KG1 (cell line): ENCODE measurements at regions not wholly inside any gene's neighbourhood (a gene's known extent, or its start where the extent isn't known, plus 50 kb on each side); places are given as distances from the start of the nearest gene placed in this dataset.
"Not testable (repeated sequence)": the region's sequence is repeated elsewhere in the genome, so short reads cannot be mapped to it uniquely, and the experiment has no call there.

Experiments
- DNase-seq: peaks from one replicate; lab custom pipeline; 2025; lab: John Stamatoyannopoulos, UW

DNA sequence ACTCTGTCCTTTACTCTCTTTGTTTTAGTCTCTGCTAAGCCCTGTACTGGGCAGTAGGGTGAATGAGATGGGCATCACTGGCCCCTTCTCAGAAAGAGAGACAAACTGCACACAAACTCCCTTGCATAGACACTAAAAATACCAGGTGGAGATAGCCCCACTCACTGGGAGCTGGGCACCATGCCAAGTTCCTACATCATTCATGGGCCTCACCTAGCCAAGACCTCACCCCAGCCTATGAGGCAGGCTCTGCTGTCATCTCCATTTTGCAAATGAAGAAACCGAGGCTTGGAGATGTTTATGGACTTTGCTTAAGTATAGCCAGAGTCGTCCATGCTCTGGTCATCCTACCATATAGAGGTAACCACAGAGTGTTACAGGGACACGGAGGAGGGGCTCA is 499.8 kb upstream of the CDH11 start:
- DNase-seq = no peak

DNA sequence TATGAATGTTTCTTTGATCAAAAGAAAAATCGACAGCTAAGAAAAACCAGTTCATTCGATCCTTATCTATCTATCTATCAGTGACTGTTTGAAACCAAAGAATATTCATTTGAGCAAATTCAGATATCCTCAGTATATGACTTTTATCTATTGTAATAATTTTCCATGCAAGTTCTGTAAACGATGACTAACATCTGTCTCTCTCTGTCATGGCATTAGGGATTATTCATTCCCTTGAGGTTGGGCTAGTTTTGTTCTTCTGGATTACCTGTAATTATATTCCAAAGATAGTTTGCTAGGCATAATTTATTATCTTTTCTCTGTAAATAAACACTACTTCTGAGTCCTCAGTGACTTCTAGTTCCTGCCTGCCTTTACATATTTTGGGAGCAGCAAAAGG is 497.7 kb upstream of the CDH11 start:
- no peak for DNase-seq

DNA sequence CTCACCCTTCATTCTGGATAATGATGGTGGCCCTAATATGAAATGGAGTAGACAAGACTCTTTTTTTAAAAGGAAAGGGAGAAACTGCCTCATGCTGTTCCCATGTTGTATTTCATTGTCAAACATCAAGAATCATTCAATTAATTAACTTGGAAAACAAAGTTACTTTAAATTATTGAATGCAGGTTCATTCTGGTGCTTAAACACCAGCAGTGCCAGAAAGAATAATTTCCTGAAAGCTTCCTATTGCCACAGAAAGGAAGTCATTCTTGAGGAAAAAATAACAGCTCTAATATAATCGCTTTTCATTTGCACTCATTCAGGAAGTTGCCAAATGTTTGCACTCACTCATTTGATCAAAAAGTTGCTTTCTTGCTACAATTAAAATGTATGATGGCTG is 497.1 kb upstream of the CDH11 start:
- no peak for DNase-seq

DNA sequence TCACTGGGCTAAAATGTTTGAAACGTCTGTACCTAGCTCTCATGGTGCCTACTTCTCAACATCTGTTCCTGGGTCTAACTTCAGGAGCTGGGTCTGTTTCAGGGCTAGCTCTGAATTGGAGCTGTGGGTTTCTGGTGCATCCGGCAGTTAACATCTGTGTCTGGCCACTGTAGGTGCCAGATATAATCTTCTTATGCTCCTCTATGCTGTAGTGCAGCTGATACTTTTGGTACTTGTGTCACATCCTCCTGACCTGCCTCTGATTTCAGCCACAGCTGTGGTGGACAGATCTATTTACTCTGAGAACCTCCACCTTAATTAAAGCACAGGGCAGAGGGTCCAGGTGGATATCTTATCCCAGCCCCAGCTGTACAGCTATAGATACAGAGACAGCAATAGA is 496.5 kb upstream of the CDH11 start:
- DNase-seq = no peak

DNA sequence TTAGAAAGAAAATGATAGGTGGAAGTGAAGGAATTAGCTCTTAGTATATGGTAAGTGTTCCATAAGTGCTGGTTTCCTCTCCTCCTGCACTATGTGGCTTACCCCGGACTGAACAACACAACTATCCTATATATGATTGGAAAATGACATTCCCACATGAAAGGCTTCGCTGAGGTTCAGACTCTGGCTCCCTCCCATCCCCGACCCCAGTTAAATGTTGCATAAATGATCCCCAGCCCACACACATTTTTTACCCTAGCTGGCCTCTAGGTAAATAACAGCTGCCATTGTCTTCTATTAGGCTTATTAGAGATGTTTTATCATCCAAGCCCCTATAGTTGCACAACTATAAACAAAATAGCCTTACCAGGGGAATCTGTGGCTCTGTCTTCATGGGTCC is 495.6 kb upstream of the CDH11 start:
- DNase-seq = no peak

DNA sequence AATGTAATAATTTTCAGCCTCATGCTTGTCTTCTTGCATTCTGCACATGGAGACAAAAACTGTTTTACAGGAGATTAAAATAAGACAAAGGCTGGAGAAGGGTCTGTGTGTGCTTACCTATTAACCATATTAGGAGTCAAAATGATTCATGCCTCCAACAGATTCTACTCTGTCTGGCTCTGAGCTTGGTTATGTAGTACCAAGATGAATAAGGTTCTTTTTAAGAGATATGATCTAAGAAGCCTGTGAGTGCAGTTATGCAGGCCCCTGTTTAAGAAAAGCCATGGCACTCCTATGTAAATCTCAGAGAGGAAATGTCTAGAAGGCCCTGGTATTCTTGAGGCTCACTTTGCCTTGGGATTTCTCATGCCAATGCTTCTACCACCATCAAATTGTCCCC is 486.6 kb upstream of the CDH11 start:
- no peak for DNase-seq

DNA sequence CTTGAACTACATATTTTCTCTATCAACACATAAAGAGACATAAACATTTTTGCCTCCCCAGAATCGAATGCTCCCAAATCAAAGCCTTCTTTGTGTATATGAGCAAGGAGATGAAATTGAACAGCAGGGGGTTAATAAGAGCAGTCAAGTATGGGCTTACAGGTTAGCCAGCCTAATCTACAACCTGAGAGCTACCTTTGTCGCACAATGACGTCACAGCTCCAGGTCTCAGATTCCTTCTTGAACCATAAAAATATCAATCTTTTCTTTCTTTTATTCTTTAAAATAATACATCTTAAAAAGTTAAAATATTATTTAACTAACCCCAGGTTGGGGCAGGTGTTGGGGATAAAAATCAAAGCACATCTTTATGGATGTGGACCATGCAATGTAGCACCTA is 482.9 kb upstream of the CDH11 start:
- no peak for DNase-seq

DNA sequence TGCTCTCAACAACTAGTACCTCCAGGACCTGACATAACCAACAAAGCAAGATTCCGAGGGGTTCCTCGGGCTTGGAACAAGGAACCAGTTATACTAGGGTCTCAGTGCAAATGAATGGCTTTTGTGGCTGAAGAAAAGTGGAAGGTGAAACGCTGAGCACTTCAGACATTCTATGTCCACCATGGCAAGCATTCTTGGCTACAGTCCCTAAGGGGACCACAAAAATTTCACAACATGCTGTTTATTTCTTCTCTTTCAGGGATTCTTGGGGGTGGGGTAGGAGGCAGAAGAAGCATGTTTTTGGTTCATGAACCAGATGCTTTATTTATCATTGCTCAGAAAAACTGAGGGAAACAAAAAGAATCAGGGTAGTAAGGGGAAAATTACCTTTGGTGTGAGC is 479.9 kb upstream of the CDH11 start:
- DNase-seq = no peak

DNA sequence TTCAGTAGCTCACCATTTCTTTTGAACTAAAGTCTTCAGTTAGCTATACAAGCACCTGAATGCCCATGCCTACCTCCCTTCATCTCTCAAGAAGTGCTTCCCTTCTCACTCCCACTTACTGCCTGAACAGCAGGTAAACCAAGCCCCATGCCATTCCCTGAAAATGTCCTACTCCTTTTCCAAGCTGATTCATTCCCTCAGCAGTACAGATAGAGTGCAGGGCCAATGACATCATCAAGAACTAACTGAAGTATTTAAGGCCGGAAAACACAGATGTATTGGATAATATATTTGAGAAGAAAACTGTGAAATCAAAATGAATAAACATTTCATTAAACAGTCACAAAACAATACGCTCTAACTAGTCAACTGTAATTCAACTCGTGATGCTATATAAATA is 478.8 kb upstream of the CDH11 start:
- DNase-seq = no peak

DNA sequence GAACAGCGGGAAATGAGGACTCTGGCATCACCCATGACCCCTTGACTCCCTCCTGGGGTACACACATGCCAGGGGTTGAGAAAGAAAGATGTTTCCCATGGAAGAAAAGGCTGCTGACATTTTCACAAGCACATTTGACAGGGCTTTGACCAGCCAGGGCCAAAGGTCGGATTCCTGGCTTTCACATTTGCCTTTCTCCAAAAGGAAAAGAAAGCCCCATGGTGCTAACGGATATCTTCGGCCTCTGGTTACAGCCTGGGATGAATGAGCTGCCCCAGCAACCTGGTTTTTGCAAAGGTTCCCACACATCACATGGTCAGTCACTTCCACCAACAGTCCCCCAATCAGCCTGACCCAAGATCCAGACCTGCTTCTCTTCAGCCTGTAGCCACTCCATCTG is 478.2 kb upstream of the CDH11 start:
- DNase-seq = no peak

DNA sequence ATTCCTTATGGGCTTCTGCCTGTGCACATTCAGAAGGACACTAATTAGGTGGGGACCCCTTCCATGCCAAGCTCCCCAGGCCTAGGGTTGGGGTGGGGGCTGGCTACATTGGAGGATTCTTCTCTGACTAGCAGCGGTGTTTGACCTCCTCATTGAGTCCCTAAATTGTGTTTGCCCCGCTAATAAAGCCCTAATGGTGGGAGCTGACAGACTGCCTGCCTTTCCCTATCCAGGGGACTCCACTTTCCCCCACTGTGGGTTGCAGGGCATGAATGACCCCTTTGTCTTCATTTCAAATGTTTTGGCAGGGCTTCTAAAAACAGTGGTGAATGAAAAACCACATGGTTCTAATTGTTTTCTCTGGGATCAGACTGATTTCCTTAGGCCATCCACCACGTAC is 476.8 kb upstream of the CDH11 start:
- no peak for DNase-seq

DNA sequence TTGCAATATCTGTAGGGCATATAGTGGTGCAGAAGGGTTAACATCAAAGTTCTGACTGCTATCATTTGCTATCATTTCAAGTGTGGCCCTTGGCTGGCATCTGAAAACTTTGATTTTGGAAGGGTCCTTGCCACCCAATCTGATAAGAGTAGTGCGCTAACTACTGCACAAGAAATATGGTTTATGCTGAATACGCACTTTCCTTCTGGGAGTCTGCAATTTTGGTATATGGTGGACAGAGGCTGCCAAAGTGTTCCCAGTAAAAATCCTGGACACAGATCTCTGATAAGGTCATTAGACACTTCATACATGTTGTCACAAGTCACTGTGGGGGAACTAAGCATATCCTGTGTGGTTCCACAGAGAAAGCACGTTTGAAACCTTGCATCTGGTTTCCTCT is 461.6 kb upstream of the CDH11 start:
- no peak for DNase-seq

DNA sequence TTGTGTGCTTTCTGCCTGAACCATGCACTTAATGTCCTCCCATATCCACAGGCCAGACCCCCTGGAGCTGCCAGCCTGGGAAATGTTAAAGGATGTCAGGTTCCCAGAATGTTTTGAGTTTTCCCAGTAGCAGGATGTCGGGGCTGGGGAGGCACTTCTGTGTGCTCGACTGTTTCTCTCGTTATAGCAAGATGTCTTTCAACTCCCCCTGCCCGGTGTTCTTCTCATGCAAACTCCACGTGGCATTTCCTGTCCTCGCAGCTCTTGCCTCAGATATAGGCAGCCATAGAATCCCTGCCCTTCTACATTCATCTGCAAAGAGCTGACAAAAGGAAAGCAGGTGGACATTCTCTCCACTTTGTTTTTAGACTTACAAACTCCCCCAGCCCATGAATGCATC is 457.2 kb upstream of the CDH11 start:
- DNase-seq = no peak

DNA sequence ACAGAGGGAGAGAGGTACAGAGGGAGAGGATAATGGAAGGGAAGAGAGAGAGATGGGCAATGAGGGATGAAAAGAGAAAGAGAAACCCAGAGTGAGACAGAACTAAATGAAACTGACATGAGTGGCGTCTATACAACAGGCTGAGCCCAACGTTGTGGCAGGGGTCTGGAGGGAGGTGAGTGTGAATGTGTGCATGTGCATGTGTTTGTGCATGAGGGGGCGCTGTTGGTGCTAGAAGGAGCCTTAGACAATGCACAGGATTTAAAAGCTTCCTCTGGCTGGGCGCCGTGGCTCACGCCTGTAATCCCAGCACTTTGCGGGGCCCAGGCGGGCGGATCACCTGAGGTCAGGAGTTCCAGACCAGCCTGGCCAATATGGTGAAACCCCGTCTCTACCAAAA is 454.8 kb upstream of the CDH11 start:
- DNase-seq = no peak

DNA sequence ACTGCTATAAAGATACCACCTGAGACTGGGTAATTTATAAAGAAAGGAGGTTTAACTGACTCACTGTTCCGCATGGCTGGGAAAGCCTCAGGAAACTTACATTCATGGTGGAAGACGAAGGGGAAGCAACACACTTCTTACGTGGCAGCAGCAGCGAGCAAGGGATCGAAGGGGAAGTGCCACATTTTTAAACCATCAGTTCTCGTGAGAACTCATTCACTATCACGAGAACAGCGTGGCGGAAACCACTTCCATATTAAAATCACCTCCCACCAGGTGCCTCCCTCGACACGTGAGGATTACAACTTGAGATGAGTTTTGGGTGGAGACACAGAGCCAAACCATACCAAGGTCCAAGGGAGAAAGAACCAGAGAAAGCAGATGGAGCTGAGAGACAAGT is 454.3 kb upstream of the CDH11 start:
- no peak for DNase-seq

DNA sequence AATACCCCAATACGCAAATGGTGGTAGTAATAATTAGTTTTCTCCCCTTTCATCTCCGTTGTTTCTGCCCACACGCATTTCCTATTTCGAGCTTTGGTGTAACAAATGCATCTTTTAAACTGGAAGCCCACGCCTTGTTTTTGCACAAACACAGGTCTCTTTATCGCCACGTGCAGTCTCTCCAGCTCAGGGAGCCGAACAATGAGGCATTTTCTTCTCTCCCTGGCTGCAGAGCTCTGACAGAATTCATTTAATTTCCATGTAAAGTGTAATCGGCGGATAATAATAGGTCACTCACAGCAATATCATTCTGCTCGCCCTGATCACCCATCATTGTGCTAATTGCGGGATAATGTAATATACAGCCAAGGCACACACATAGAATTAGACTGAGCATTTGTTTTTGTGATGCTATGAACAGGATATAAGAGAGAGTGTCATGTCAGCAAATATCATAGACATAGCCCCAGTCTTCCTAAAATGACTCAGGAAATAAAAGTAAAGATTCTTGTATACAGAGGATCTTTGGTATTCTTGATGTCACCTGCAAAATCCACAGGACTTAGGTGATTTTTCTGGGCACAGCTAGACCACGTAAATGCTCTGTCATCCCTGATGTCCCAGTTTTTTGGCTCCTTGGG is 452.6 kb upstream of the CDH11 start:
- no peak for DNase-seq

DNA sequence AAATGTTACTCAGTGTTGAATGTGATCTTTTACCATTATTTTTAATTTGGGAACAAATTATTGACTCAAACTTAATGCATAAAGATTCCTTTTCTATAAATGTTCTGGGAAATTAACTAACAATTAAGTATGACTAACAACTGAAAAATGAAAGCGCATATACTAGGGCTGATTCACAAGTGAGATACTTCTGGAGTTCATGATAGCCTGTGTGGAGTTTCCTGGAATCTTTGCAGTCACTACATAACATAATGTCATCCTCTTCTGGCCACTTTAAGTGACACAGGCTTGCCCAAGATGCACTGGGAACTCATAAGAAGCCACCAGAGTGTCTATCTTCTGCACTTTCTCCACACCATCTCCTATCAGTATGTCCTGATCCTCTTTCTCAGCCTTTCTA is 450.3 kb upstream of the CDH11 start:
- no peak for DNase-seq

DNA sequence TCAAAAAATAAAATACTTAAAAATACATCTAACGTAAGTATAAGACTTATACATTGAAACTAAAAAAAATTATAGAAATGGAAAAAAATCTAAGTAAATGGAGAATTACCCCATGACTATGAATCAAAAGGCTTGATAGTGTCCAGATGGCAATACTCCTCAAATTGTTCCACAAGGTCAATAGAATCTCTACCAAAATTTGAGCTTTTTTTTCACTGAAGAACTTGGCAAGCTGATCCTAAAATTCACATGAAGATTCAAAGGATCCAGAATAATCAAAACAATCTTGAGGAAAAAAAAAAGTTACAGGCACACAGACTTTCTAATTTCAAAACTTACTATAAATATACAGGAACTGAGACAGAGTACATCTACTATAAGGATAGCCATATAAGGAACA is 448.4 kb upstream of the CDH11 start:
- no peak for DNase-seq

DNA sequence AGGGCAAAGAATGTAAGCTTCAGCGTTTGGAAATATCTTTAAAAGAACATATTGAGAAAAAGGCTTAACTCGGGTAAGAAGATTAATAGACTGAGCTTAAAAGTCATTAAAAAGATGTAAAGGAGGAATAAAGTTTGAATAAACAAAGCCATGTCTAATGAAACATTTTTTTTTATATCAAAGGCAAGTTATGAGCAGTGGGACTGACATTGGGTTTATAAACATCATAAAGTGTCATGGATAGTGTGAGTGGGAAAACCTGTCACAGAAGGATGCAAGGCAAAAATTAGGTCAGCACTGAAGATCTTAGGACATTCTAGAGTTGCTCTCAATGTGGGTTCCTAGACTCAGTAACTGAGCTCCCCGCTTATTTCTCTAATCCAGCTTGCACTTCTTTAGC is 438.0 kb upstream of the CDH11 start:
- DNase-seq = no peak

DNA sequence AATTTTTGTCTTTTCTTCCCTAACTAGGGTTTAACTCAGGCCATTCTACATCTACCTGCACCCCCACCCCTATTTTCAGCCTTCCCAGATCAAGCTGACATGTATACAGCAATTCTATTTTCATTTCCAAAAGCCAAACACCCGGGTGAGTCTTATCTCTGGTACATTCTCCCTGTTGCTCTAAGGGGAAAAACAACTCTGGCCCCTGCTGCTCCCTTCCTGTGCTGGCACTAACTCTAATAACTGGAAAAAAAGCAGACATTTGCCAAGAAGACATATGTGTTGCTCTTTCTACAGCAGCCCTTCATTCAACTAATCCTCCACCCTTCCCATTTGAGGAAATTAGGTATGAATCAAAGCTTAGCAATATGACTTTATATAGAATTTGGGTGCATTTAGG is 427.8 kb upstream of the CDH11 start:
- not testable (repeated sequence) for DNase-seq

DNA sequence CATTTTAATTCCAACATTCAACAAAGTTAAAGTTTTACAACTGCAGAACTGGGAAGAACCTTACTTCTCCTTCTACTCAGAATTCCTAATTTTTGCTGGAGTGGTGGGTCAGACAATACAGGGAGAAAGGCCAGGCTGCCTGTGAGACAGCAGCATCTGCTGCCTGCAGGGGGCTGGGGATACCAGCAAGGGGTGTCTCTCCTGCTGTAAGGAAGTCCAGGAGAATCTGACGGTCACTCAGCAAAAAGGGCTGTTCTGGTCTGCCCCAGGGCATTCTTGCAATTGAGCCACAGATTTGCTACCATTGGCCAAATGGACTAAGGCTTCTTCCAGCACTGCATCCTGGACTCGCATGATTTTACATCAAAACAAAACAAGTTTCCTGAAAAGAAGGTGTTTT is 426.6 kb upstream of the CDH11 start:
- no peak for DNase-seq

DNA sequence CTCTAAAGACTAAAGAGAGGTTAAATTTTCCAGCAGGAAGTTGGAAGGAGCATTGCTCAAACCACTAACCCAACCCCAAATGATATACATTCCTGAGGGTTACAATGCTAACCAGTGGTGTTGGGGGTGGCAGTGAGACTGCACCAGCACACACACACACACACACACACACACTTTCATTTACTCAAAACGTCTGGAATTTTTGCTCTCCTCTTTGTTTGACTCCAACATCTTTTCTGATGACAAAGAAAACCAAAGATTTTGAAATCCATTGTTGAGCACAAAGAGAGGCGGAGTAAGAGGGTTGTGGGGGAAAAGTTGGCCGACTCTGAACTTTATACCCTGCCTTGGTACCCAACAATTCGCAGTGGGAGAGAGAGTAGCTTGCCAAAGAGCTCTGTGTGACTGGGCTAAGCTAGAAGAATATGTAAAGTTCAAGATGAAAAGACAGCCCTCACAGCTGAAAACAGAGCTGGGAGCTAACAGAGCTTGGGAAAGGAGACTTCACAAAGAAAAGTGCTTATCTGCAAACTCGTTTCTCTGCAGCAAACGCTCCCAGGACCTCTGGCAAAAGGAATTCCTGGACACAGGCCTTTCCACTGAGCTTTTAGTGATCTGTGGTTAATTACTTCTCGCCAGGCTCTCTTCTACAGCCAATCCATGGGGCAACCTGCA is 426.0 kb upstream of the CDH11 start:
- no peak for DNase-seq

DNA sequence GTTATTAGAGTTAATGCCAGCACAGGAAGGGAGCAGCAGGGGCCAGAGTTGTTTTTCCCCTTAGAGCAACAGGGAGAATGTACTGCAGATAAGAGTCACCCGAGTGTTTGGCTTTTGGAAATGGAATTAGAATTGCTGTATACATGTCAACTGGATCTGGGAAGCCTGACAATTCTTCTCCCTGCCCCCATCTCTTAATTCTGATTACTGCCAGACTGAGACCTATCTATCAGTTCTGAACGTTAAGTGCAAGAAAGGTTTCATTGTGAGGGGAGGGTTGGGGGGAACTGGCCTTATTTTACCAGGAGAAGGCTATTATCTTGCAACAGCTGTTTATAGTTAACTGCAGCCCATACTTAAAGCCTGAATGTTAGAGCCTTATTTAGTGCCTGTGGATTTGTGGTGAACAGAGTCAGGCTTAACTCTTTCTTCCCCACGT is 424.5 kb upstream of the CDH11 start:
- DNase-seq = no peak

DNA sequence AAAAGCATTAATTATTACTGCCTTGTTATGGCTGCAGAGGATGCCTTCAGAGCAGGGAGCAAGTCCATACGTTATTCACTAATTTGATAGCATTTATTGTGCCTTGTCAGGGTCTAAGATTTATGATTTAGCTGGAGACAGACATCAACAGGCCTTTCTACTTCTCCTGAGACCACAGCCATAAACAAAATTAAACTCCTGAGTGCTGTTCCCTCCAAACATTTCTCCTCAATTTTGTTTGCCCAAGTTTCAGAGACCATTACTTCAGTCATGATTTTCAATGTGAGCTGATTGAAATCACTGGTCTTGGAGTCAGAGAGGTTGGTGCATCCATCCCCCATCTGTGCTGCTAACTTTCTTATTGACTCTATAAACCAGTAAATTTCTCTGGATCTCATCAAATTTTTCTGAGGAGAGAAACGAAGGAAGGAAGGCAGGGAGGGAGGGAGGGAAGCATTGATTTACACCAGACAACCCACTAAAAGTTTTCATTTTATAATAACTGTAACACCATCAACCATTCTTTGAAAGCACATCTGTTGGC is 423.6 kb upstream of the CDH11 start:
- DNase-seq = no peak
